ENCODE measurements at regions not wholly inside any gene's neighbourhood (a gene's known extent, or its start where the extent isn't known, plus 50 kb on each side); places are given as distances from the start of the nearest gene placed in this dataset.

DNA sequence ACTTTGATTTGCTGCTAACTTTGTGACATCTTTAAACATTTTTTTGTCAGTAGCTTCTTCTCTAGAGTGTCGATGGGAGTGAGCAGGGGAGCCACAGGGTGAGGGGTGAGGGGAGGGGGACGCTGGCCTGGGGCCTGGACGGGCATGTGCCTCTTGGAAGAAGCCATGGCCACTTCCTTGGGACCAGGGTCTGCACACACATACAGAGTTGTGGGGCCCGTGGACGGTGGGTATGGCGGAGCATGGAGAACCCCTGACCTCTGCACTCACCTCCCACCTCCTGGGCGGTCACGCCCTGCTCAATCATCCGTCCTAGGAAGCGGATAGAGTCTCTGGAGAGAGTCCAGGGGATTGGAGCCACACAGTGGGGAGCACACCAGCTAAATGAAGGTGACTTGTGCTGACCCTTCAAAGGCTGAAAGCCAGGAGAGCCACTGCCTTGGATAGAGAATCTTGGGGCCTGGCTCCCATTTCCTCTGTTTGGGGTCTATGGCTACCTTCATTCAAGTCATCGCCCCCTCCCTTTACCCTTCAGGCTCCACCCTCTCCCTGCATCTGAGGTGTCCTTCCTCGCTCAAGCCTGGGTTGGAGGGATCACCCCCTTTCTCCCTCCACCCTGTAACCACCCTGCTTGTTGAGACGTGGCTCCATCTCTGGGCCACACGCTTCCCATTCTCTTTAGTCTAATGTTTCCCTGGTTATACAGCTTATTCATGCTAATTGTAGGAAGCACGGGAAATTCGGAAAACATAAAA lies 63.9 kb upstream of the HAAO start:
- no peak overlapping the region for H3K4me3 ChIP-seq (ENCODE audit: low read depth, low read length)
- H3K9me3 ChIP-seq (ENCODE audit: severe bottlenecking) = no peaks in the 10 kb centered on the region
- H3K27ac ChIP-seq = no peak overlapping the region
- TF ChIP-seq, protein P1, sequence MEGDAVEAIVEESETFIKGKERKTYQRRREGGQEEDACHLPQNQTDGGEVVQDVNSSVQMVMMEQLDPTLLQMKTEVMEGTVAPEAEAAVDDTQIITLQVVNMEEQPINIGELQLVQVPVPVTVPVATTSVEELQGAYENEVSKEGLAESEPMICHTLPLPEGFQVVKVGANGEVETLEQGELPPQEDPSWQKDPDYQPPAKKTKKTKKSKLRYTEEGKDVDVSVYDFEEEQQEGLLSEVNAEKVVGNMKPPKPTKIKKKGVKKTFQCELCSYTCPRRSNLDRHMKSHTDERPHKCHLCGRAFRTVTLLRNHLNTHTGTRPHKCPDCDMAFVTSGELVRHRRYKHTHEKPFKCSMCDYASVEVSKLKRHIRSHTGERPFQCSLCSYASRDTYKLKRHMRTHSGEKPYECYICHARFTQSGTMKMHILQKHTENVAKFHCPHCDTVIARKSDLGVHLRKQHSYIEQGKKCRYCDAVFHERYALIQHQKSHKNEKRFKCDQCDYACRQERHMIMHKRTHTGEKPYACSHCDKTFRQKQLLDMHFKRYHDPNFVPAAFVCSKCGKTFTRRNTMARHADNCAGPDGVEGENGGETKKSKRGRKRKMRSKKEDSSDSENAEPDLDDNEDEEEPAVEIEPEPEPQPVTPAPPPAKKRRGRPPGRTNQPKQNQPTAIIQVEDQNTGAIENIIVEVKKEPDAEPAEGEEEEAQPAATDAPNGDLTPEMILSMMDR (IDR thresholded peaks at IDR 0.05; ENCODE audit: low read depth, low read length) = no peak
- no peak for DNase-seq
- H3K36me3 ChIP-seq = no peaks in the 10 kb centered on the region
- H3K27me3 ChIP-seq (ENCODE audit: insufficient read depth, low read depth, severe bottlenecking) = no peaks in the 10 kb centered on the region

GRCh38 chr2:42855221-42855970 lies 63.0 kb upstream of the HAAO start:
- H3K27ac ChIP-seq = no peak overlapping the region
- no peak for DNase-seq
- H3K9me3 ChIP-seq (ENCODE audit: severe bottlenecking) = no peaks in the 10 kb centered on the region
- H3K4me3 ChIP-seq (ENCODE audit: low read depth, low read length) = no peak overlapping the region
- no peaks in the 10 kb centered on the region for H3K27me3 ChIP-seq (ENCODE audit: insufficient read depth, low read depth, severe bottlenecking)
- no peaks in the 10 kb centered on the region for H3K36me3 ChIP-seq
- TF ChIP-seq, protein P1 (IDR thresholded peaks at IDR 0.05; ENCODE audit: low read depth, low read length) = no peak

DNA sequence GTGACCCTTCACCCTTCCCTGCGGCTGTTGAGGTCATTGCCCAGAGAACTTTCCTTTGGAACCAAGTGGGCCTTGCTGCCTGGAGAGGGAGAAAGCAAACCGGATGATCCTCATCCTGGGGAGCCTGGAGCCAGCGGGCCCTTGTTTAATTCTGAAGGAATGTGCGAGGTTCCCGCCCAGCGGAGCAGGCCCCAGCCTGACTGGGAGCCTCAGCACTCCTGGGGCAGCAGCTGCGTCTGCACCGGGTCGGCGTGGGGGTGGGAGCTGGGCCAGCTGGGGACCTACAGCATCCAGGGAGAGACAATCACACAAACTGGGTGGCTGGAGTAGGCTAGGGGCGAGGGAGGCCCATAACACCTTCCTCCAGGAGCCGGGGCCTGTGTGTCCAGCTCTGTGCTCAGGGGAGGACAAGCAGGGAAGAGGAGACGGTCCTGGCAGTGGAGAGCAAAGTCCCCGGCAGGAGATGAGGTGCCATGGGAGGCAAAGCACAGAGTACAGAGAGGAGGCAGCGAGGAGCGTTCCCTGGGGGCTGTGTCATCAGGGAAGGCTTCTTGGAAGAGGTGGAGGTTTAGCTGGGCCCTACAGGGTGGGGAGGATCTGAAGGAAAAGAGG lies 61.9 kb upstream of the HAAO start:
- no peaks in the 10 kb centered on the region for H3K27me3 ChIP-seq (ENCODE audit: insufficient read depth, low read depth, severe bottlenecking)
- H3K27ac ChIP-seq = no peak overlapping the region
- DNase-seq = no peak
- no peaks in the 10 kb centered on the region for H3K9me3 ChIP-seq (ENCODE audit: severe bottlenecking)
- TF ChIP-seq, protein P1 (IDR thresholded peaks at IDR 0.05; ENCODE audit: low read depth, low read length) = no peak
- no peaks in the 10 kb centered on the region for H3K36me3 ChIP-seq
- H3K4me3 ChIP-seq (ENCODE audit: low read depth, low read length) = no peak overlapping the region

DNA sequence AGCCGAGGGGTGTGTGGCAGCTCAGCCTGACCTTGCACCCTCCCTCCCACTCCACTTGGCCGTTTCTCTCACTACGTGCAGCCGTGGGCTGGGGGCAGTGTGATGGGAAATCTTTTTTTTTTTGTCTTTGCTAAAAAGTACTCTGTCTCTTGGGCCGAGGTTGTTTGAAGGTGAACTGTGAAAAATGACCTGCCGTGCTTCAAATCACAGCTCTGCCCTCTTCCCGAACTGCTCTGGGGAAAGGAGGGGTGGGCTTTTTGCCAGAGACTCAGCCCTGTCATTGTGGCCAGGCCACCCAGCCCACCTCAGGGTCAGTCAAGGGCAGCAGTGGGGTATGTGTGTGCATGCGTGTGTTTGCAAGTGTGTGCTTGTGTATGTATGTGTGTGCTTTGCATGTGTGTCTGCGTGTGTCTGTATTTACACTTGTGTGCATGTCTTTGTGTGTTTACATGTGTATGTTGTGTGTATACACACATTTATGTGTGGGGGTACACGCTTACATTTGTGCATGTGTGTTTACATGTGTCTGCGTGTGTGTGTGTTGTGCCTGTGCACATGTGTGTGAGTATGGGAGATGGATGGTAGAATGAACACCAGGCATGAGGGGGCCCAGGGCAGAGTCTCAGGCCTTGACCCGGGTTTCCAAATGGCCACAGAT lies 61.3 kb upstream of the HAAO start:
- no peaks in the 10 kb centered on the region for H3K27me3 ChIP-seq (ENCODE audit: insufficient read depth, low read depth, severe bottlenecking)
- no peak overlapping the region for H3K27ac ChIP-seq
- no peak overlapping the region for H3K4me3 ChIP-seq (ENCODE audit: low read depth, low read length)
- no peak for DNase-seq
- TF ChIP-seq, protein P1 (IDR thresholded peaks at IDR 0.05; ENCODE audit: low read depth, low read length) = no peak
- H3K36me3 ChIP-seq = no peaks in the 10 kb centered on the region
- no peaks in the 10 kb centered on the region for H3K9me3 ChIP-seq (ENCODE audit: severe bottlenecking)

DNA sequence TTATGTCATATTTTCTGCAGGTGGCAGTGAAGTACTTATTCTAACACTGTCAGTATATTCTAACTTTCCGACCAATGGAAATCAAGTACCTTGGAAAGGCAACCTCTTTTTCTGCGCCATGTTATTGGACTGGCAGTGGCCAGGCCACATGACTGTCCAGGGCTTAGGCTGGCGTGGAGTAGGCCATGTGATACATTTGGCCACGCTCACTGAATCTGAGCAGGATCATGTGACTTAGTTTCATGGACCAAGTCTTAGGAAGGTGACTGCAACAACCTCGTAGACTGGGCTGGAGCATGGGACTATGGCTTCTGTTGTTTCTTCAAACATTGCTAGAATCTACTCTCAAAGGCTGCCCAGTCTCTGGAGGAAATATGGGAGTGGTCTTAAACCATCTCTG lies 60.4 kb upstream of the HAAO start:
- TF ChIP-seq, protein P1 (IDR thresholded peaks at IDR 0.05; ENCODE audit: low read depth, low read length) = no peak
- no peak for DNase-seq
- H3K4me3 ChIP-seq (ENCODE audit: low read depth, low read length) = no peak overlapping the region
- no peak overlapping the region for H3K27ac ChIP-seq
- H3K36me3 ChIP-seq = no peaks in the 10 kb centered on the region
- H3K9me3 ChIP-seq (ENCODE audit: severe bottlenecking) = no peaks in the 10 kb centered on the region
- H3K27me3 ChIP-seq (ENCODE audit: insufficient read depth, low read depth, severe bottlenecking) = no peaks in the 10 kb centered on the region

Data from WERI-Rb-1 (cell line).